GM21786 (cell line): ENCODE measurements at regions not wholly inside any gene's neighbourhood (a gene's known extent, or its start where the extent isn't known, plus 50 kb on each side); places are given as distances from the start of the nearest gene placed in this dataset.

Experiments
- ATAC-seq: cut with Tn5 transposase; IDR thresholded peaks from one replicate; pipeline ENCODE4 v1.9.1; 2021; ENCODE audit not compliant: unreplicated experiment

DNA sequence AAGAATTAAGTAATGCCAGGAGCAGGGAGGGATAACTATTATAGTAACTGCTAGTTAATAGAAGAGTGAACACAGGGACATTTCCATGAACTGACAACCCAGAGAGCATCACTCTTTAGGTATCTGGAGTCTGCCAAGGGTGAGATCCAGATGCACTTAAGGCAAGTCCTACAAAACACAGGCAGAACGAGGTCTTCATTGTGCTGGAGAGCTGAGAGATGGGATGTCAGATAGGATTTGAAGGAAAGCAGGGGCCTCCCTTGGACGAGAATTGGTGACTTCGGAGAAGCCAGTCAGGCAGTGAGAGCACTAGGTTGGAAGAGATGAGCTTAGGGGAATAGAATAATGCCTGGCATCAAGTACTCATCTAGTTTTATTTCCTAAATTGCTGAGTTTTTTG is 684.5 kb downstream of the GATA3 start:
- ATAC-seq: no peak

DNA sequence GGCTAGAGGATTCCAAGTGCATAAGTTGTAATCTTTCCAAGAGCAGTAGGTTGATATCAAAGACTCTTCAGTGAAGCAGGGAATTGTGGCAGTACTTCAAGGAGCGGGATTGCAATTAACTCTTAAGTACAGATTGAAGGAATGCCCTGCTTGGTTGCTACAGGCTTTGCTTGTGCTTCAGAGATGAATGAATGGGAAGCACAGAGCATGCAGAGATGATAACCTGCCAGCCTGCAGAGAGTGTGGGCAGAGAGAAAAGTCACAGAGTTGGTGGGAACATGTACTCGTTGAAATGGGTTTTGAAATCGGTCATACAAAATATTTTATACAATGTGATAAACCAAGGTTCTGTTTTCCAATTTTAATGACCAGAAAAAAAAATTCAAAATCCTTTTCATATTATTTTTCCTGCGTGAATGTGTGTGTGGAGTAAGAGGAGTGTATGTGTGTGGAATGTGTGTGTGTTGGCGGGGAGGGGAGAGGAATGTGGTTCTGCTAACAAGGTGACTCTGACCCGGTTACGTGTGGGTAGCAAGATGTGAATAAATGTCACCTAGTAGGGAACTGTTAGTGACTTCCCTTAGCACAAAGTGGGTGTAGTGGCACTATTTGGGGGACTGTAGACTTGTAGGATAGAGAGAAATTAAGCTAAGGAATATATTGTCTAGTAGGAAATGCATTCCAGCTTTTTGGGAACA is 697.8 kb downstream of the GATA3 start:
- ATAC-seq: no peak

DNA sequence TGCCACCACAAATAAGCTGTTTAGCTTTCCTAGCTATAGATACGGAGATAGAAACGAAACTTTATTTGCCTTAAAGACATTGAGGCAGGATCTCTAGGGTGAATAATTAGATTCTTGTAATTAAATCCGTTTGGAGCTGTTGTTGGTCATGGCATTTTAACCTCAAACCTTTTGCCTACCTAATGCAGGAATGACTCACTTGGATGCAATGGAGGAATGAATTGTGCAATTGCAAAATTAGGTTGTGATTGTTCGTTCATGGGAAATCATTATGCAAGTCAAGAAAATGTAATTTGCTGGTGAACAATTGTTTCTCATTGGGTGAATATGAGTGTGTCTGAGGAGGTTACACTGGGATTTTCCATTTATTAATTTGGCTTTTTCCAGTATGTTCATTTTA is 703.5 kb downstream of the GATA3 start:
- ATAC-seq: no peak

DNA sequence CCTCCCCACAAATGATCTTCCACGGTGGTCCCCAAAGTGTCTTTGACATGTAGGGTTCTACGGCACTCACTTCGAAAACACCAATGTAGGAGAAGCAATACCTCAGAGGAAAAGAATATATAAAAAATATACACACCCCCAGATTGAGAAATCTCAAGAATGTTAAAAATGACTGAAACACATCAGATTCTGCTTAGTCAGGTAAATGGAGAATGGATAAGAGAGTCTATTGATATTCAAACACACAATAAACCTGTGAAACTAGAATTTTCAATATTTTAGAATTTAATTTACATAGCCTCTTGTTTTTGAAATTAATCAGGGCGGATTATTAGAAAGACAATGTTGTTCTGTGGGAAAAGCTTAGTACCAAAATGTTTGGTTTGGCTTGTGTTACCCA is 712.4 kb downstream of the GATA3 start:
- ATAC-seq: no peak

DNA sequence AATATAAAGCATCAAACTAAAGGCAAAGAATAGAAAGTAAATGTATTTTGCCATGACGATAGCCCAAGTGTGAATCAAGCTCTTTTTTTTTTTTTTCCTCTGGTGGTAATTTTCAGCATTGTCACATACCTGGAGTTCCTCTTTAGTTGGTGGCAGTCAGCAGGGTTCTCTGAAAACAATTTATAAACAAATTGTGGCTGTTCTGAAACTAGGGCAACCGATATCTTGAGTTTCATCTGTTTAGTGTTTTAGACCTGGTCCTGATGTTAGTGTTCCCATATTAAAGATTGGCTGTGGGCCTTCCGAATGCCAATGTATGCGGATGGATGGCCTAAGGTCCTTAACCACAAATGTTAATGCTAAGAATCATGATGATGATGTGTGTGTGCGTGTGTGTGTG is 713.1 kb downstream of the GATA3 start:
- no peak for ATAC-seq

DNA sequence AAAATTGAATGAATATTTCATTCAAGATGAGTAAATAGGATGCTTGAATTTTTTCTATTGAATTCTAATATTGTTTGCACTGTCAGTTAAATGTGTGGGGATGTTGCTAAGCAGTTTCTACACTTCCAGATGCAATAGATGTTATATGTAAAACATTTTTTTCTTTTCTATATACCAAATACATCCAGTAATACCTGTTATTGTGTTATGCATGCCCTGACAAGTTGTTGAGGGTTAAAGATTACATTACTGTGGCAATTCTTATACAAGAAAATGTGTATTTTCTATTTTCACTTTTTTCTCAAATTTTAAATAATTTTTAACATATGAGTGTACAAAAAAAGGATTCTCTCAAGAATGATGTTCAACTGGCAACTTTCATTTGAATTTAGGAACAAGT is 713.9 kb downstream of the GATA3 start:
- ATAC-seq: no peak

DNA sequence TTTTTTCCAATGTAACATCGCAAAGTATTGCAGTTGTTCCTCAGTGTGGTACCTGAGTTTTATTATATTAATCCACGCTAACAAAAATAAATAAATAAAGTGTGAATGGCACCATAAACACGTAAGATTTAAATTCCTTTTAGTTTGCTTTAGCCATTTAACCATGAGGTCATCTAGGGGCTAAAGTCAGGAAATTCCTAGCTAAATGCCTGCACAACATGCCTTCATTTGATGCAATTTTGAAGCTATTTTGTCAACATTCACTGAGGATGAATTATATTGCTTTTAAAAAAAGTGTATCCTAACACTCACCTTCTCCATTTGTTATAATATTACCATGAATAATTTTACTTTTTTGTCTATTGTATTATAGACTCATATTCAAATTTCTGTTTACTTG is 714.4 kb downstream of the GATA3 start:
- ATAC-seq: no peak

DNA sequence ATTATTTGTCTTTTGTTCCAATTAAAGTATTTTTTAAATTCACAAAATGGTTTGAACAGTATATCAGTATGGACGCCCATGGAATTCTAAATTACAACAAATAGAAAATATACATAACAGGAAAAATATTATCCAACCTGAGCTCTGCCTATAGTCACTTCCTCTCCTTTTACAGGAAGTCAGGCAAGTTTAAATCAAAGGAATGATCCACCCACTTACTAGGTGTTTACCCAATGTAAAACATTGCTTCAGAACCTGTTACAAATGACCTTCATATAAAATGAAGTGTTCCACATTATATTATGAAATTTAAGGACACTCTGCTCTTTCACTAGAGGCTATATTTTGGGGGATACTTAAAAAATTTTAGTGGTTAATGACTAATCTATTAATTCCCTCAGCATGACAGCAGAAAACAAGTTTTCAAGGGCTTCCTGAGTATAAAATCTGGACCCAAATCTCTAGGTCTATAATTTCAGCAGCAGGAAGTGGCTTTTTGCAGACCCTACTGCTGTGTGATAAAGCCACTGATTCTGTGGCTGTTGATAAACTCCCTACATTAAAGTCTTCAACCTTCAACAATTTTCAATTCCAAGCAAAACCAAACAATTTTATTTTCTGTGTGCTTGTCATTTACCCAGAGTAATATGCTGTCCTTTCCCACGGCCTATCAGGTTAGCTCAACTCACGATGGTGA is 722.6 kb downstream of the GATA3 start:
- no peak for ATAC-seq

DNA sequence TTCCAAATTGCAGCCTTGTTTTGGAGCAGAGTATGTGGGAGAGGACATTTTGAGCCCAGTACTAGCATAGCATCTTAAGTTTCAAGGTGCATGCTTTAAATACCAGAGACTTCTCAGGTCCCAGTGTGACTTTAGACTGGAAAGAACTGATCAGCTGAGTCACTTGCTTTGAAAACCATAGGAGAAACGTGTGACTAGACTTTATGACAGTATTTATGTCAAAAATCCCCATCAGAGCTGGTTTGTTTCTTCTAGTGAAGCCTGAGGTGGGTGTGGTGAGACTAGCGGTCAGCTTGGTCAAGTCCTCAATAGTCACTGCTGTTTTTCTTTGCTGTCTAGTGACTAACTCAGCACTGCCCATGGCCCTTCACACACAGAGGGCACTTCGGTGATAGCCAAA is 724.2 kb downstream of the GATA3 start:
- ATAC-seq: no peak

DNA sequence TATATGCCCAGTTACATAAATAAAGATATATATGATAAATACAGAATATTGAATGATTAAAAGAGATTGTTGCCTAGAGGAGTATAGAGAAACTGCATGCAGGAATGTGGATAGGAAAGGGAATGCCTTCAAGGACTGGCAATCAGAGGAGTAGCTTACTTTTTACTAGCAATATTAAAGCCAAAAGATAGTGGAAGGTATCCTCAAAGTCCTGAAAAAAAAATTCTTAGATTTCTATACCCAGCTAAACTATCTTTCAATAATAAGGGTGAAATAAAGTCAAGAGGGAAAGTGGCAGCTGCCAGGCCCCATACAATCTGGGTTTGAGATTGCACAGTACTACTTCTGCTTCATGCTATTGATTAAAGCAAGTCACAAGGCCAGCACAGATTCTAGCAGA is 733.2 kb downstream of the GATA3 start:
- ATAC-seq: no peak

DNA sequence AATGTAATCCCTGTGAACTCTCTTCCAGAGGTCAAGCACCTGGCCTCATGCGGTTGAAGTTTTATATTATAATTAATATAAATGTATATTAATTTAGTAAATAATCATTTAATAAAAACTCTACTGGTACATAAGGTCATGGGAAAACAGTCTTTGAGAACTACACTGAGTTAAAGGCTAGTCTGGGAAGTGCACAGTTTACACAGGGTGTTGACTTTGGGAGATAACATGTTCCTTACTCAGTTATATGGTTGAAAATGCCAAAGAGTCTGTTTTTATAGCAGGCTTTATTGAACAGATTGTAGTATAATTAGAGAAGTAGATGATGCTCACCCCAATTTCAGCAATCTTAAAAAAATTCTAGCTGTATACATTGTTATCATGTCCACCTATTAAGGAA is 735.9 kb downstream of the GATA3 start:
- no peak for ATAC-seq

DNA sequence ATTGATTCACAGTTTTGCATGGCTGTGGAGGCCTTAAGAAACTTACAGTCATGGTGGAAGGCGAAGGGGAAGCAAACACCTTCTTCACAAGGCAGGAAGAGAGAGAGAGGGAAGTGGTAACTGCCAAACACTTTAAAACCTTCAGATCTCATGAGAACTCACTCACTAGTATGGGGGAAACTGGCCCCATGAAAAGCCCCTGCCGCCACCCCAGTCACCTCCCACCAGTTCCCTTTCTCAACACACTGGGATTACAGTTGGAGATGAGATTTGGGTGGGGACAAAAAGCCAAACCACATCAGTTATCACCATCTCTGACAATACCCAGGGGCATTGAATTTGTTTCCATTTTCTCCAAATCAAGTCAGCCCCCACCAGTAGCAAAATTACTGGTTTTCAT is 740.4 kb downstream of the GATA3 start:
- ATAC-seq: no peak

DNA sequence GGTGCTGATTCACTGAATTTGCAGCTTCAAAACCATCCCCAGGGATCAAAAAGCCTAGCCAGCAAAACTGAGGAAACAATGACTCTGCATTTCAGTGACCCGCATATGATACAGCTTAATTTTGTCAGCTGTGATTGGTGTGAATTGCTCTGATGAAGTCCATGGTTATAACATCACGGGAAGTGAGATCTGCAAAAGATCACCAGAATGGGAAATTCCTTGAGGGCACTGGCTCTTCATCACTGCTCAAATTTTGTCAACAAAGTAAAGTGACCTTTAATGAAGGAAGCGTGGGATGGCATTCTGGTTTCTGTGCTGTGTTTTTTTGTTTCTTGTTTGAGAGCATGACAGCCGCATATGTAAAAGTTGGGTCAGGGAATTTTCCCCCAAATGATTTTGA is 745.9 kb downstream of the GATA3 start:
- no peak for ATAC-seq

DNA sequence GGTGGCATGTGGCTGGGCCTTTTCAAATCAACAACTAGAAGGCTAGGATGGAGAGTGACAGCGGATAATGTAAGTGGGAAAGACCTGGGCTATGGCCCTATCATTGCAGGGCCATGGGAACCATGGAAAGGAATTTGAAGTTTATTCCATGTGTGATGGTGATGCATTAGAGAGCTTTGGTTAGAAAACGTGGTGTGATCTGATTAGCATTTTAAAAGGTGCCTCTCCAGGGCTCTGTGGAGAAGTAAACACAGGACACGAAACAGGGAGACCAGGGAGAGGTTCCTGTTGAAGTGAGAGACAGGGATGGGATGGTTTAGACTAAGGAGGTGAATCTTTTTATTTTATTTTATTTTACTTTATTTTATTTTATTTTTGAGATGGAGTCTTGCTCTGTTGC is 749.5 kb downstream of the GATA3 start:
- no peak for ATAC-seq

DNA sequence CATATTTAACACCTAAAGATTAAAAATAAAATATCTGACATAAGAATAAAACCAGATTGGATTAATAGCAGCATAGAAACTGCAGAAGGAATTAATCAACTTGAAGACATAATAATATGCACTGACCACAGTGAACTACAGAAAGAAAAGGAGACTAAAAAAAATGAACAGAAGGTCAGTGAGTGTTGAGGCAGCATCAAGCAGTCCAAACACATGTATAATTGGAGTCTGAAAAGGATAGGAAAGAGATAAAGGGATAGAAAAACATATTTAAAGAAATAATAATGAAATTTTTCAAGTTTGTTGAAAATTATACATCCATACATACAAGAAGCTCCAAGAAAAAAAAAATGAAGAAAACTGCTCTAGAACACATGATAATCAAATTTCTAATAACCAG is 756.2 kb downstream of the GATA3 start:
- ATAC-seq: no peak

DNA sequence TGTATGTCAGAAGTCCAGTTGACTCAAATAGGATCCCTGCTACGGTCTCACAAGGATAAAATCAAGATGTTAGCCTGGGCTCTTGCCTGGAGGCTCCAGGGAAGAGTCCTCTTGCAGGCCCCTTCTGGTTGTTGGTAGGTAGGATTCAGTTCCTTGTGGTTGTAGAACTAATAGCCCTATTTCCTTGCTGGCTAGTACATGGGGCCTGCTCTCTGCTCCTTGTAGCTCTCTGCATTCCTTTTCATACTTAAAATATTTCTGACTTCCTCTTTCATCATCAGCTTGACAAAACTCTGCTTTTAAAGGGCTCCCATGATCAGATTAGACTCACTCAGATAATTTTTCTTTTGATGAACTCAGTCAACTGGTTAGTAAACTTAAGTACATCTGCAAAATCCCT is 756.7 kb downstream of the GATA3 start:
- ATAC-seq: no peak

DNA sequence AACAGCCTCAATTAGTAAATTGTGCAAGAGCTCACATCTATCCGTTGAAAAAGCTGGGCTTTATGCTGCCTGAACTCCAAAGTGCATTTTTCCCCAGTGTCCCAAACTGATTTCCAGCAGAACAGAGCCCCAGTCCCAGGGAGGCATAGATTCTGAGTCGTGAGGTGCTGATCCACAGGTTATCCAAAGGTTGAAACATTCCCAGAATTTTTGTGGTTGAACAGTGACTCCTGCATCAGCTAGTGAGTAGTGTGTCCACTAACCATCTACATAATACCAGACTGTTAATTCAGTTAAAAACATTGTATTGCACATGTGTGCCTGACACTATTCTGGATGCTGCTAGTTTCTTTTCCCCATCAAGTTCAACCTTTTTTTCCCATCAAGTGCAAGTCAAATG is 761.5 kb downstream of the GATA3 start:
- no peak for ATAC-seq

DNA sequence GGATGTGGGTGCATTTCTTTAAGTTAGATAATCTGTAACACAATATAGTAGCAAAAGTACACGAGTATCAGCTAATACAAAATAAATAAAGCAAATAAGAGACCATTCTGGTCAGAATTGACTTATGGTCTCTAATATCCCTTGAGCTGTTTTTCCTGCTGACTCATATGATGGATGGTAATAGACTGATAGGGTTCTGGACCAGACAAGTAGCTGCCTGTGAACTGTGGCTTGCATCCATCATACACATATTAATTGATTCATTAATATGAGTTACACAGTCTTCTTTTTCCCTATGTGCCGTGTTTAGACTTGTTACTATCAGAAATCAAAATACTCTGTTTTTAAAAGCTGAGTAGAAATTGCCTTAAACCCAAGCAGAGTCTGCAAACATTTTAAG is 762.8 kb downstream of the GATA3 start:
- no peak for ATAC-seq

DNA sequence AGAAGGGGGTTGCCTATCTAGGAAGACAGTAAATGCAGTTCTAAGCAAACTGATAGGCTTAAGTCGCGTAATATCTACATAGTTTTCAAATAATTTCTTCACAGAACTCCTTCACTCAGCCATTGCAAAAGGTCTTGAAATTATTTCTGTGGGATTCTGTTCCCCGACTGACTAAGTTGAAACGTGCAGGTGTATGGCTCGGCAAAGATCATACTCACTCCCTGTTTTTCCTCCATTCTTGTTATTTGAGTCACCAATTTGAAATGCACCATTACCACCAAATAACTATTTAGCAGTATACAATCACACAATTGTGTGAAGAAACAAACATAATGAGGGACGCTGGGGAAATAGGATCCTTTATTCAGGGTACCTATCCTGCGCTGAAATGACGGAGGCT is 771.1 kb downstream of the GATA3 start:
- ATAC-seq: no peak

DNA sequence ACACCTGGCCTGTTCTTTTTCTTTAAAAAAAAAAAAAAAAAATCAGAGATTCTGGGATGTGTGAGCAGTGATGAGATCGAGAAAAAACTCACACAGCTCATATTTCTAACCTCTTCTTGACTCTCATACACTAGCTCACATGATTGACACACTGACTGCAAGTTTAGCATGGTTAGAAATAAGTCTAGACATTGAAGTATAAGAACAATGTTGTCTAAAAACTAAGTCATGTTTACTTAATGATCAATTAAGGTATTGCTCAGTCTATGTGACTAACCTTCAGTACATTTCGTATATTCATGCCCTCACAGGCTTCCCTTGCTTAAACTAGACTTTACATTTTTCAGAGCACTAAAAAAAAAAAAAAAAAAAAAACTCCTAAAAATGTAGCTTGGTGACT is 775.1 kb downstream of the GATA3 start:
- ATAC-seq: no peak

DNA sequence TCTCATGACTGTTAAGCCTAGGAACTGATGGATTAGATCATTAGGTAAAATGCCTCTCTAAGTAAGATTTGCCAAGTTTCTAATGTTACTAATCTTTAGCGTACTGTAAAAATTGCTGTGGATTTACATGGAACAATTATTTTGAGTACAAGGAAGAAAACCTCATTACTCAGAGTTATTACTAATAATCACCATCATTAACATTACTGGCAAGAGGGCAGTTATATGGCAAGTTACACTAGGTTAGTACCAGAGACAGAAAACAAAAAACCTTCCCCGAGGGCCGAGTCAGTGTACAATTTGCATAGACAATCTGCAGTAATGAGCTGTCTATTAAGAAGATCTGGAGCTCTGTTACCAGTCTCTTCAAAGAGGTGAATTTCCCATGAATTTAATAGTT is 775.6 kb downstream of the GATA3 start:
- no peak for ATAC-seq

DNA sequence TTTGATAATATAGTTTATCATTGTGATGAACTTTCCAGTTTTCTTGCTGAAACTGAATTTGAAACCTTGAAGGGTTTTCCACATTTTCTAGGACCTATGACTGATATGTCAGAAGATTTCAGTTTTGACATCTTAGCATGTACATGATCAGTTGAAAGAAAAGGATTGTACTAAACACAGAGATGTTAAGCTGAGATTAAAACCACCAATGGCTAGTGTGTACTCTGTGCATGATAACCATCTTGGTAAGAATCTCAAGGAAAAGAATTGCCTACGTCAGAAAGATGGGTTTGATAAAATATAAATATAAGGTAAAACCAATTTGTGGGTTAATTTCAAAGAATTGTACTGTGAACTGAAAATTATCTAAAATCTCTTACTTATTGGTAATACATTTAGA is 776.4 kb downstream of the GATA3 start:
- ATAC-seq: no peak
